ENCODE measurements at regions not wholly inside any gene's neighbourhood (a gene's known extent, or its start where the extent isn't known, plus 50 kb on each side); places are given as distances from the start of the nearest gene placed in this dataset.

GRCh38 chr6:23388086-23388783, 737.8 kb upstream of the NRSN1 start (continued):
- TF ChIP-seq ARID4B (CRISPR knock-in tag; IDR thresholded peaks at IDR 0.05; ENCODE audit: borderline replicate concordance), result no peak
- no peak for TF ChIP-seq NFE2L1 (CRISPR knock-in tag; IDR thresholded peaks at IDR 0.05)
- TF ChIP-seq IRF2 (CRISPR knock-in tag; IDR thresholded peaks at IDR 0.05; ENCODE audit: borderline replicate concordance, low read depth), result no peak
- no peak for TF ChIP-seq TEAD1 (CRISPR knock-in tag; IDR thresholded peaks at IDR 0.05)
- no peak for TF ChIP-seq AR (CRISPR knock-in tag; IDR thresholded peaks at IDR 0.05)
- no peak for TF ChIP-seq FOXP1 (CRISPR knock-in tag; IDR thresholded peaks at IDR 0.05; ENCODE audit: borderline replicate concordance)
- no peak for TF ChIP-seq ZNF416 (CRISPR knock-in tag; IDR thresholded peaks at IDR 0.05)
- no peak for TF ChIP-seq ZBTB43 (CRISPR knock-in tag; IDR thresholded peaks at IDR 0.05)
- no peak for TF ChIP-seq OVOL2 (CRISPR knock-in tag; IDR thresholded peaks at IDR 0.05; ENCODE audit: borderline replicate concordance)

- no peak overlapping the region for H3K27ac Mint-ChIP-seq
- ChIA-PET POLR2A (no interaction called here), CTCF (no interaction called here)
- H3K27me3 Mint-ChIP-seq (ENCODE audit: low read depth), result no peaks in the 10 kb centered on the region
- 0 out of 2 replicates have a peak, but pooled peaks cover 2% of the 10 kb centered on the region for H3K9me3 Mint-ChIP-seq
- DNase-seq (ENCODE audit: low spot score), result no peak
- peaks cover 9% of the 10 kb centered on the region for H3K4me1 Mint-ChIP-seq
- H3K4me3 Mint-ChIP-seq, result no peak overlapping the region
- ATAC-seq, result no peak
- H3K36me3 Mint-ChIP-seq, result no peaks in the 10 kb centered on the region
- TF ChIP-seq TEAD4 (CRISPR knock-in tag; IDR thresholded peaks at IDR 0.05) (no peak), SMAD3 (CRISPR knock-in tag; IDR thresholded peaks at IDR 0.05; ENCODE audit: borderline replicate concordance) (no peak), IRF2 (CRISPR knock-in tag; IDR thresholded peaks at IDR 0.05; ENCODE audit: borderline replicate concordance, low read depth) (no peak), PRRX2 (CRISPR knock-in tag; IDR thresholded peaks at IDR 0.05) (no peak), ESRRA (CRISPR knock-in tag; IDR thresholded peaks at IDR 0.05; ENCODE audit: borderline replicate concordance) (no peak), ELF4 (CRISPR knock-in tag; IDR thresholded peaks at IDR 0.05; ENCODE audit: low read depth) (no peak), GRHL2 (CRISPR knock-in tag; IDR thresholded peaks at IDR 0.05; ENCODE audit: insufficient replicate concordance, severe bottlenecking) (no peak), NR2C2 (CRISPR knock-in tag; IDR thresholded peaks at IDR 0.05) (no peak), PRDM15 (CRISPR knock-in tag; IDR thresholded peaks at IDR 0.05) (no peak), ZBTB43 (CRISPR knock-in tag; IDR thresholded peaks at IDR 0.05) (no peak), FOXP1 (CRISPR knock-in tag; IDR thresholded peaks at IDR 0.05; ENCODE audit: borderline replicate concordance) (no peak), ZNF512 (CRISPR knock-in tag; IDR thresholded peaks at IDR 0.05; ENCODE audit: borderline replicate concordance) (no peak), USF2 (CRISPR knock-in tag; IDR thresholded peaks at IDR 0.05) (no peak)
Measured at GRCh38 chr6:23389386-23389785, 736.6 kb upstream of the NRSN1 start.
